MG63 (cell line): ENCODE measurements at regions not wholly inside any gene's neighbourhood (a gene's known extent, or its start where the extent isn't known, plus 50 kb on each side); places are given as distances from the start of the nearest gene placed in this dataset.

Experiments
- DNase-seq: peaks from one replicate; pipeline ENCODE4 v3.0.0-alpha.2; 2020
- H3K27me3 ChIP-seq: fragments of 250-450 bp; sonication (Bioruptor Pico); 2 replicates; pipeline ENCODE4 v1.5.1; 2020; ENCODE audit warnings: mild to moderate bottlenecking, moderate library complexity
- H3K36me3 ChIP-seq: fragments of 250-450 bp; sonication (Bioruptor Pico); 2 replicates; pipeline ENCODE4 v1.5.1; 2020; ENCODE audit warnings: mild to moderate bottlenecking, moderate library complexity
- H3K4me3 ChIP-seq: fragments of 250-450 bp; sonication (Bioruptor Pico); 2 replicates; pipeline ENCODE4 v1.5.1; 2020; ENCODE audit warnings: mild to moderate bottlenecking, moderate library complexity
- H3K9me3 ChIP-seq: fragments of 250-450 bp; sonication (Bioruptor Pico); 2 replicates; pipeline ENCODE4 v1.5.1; 2020; ENCODE audit warnings: mild to moderate bottlenecking, moderate library complexity

DNA sequence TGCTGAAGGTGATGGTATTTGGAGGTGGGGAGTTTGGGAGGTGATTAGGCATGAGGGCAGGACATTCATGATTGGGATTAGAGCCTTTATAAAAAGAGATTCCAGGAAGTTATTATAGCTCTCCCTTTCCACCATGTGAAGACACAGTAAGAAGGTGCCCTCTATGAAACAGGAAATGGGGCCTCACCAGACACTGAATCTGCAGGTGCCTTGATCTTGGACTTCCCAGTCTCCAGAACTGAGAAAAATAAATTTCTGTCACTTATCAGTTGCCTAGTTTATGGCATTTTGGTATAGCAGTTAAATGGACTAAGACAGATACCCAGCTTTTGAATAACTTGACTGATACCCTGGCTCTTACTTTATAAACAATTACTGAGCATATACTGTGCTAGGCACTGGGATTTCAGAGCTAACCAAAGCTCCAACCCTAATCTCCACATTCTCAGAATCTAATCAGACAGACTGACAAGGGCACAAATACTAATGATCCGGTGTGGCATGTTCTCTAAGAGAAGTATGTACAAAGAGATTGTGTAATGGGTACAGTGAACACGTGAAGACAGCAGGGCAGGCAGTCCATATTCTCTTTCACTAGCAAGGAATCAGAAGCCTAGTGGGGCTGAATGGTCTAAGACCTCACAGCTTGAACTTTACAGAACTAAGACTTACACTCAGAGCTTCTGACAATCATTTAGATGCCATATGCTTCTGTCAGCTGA lies 343.1 kb downstream of the WDR72 start:
- H3K9me3 ChIP-seq = no peaks in the 10 kb centered on the region
- no peak overlapping the region for H3K4me3 ChIP-seq
- H3K36me3 ChIP-seq = no peaks in the 10 kb centered on the region
- peaks cover 5% of the 10 kb centered on the region; the same call in 1 of the 2 replicates for H3K27me3 ChIP-seq
- no peak for DNase-seq

DNA sequence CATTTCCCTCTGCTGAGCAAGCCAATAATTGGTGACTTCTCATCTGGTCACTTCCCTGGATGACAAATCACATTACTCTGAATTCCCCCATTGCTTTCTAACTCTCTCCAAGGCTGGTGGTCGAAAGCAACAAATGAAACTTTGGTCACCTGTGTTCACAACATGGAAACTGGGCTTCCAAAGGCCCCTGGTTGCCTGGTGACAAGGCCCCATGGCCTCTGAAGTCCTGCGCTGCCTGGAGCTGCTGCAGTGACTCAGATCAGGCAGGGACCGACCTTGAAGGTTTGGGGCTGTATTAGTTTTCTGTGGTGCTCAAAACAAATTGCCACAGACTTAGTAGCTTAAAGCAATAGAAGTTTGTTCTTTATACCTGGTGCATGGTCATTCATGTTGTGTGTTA lies 345.3 kb downstream of the WDR72 start:
- no peak for DNase-seq
- Histone ChIP-seq H3K4me3 (no peak overlapping the region), H3K36me3 (no peaks in the 10 kb centered on the region), H3K9me3 (no peaks in the 10 kb centered on the region), H3K27me3 (0 out of 2 replicates have a peak, but pooled peaks cover 2% of the 10 kb centered on the region)

DNA sequence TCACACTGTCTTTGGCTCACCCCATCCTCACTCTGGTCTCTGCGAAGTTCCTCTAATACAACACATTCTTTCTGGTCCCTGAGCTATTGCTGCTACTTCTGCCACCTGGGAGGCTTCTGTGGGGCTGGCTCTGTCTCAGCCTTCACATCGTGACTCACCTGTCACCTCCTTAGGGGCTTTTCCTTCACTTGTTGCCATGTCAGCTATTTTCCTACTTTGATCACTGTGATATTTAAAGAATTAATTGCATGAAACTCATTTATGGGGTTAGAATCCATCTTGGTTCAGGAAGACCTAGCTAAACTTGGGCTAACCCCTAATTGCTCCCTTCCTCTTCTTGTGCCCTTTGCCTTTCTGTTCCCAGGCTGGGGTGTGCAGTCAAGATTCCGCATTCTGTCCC lies 346.9 kb downstream of the WDR72 start:
- Histone ChIP-seq H3K36me3 (no peaks in the 10 kb centered on the region), H3K9me3 (no peaks in the 10 kb centered on the region), H3K4me3 (no peak overlapping the region), H3K27me3 (0 out of 2 replicates have a peak, but pooled peaks cover 2% of the 10 kb centered on the region)
- no peak for DNase-seq

DNA sequence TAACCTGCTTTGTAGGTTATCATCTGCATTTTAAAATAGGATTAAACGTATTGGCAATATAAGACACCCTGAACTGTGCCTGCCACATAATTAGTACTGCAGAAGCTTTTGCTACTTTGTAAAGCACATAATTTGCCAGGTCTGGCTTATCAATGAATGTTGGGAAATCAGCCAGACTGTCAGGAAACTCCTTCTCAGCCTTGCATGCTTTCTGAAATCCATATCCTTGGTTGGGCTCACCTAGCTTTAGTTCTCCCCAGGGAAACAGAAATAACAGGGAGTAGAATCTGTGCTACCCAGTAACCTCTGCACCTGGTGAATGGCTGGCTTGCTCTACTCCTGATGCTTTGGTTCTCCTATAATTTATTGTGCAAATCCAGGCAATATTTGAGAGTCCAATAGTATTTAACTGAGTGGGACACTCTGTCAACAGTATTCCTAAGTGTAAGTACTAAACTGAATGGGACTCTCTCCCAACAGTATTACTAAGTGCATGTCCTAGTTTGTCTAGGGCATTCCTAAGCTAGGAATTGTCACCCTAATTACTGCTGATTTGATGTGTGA lies 354.5 kb downstream of the WDR72 start:
- DNase-seq = no peak
- H3K9me3 ChIP-seq = no peaks in the 10 kb centered on the region

DNA sequence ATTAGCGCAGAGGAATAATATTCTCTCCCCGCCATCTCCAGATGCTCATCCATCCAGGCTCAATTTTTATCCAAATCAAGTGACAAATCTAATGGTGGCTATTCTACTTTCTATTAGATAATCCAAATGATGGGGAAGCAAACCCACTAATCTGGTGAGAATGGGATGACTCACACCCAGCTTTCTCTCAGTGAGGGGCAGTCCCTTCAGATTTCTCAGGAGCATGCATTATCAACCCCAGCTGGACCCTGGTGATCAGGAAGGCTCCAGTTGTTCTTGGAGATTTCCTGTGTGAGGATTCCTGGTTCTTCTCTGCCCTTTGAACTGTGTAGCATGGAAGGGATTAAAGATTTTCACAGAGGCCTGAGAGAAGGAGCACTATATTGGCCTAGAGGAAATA lies 358.0 kb downstream of the WDR72 start:
- Histone ChIP-seq H3K27me3 (no peaks in the 10 kb centered on the region), H3K9me3 (no peaks in the 10 kb centered on the region), H3K4me3 (no peak overlapping the region), H3K36me3 (no peaks in the 10 kb centered on the region)
- DNase-seq = no peak

More for the DNA sequence above, 354.5 kb downstream of the WDR72 start:
- 0 out of 2 replicates have a peak, but pooled peaks cover 3% of the 10 kb centered on the region for H3K27me3 ChIP-seq
- H3K36me3 ChIP-seq = no peaks in the 10 kb centered on the region
- no peak overlapping the region for H3K4me3 ChIP-seq

DNA sequence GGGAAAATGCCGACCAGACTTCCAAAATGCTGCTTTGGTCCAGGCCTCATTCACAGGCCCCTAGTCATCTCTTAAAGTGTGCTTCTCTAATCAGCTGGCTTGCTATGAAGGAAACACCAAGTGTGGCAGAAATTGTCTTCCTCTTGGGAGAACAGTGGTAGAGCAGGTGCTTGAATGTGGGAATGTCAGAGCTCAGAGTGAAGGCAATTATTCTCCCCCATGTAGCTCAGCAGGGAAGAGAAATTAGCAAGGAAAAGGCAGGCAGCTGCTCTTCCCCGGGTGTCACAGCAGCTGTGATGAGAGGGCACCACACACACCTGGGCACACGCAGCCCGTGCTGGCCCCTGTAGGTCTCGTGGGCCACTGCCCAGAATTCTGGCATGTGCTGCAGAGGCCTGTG lies 358.5 kb downstream of the WDR72 start:
- Histone ChIP-seq H3K36me3 (no peaks in the 10 kb centered on the region), H3K9me3 (no peaks in the 10 kb centered on the region), H3K4me3 (no peak overlapping the region), H3K27me3 (no peaks in the 10 kb centered on the region)
- DNase-seq = no peak

DNA sequence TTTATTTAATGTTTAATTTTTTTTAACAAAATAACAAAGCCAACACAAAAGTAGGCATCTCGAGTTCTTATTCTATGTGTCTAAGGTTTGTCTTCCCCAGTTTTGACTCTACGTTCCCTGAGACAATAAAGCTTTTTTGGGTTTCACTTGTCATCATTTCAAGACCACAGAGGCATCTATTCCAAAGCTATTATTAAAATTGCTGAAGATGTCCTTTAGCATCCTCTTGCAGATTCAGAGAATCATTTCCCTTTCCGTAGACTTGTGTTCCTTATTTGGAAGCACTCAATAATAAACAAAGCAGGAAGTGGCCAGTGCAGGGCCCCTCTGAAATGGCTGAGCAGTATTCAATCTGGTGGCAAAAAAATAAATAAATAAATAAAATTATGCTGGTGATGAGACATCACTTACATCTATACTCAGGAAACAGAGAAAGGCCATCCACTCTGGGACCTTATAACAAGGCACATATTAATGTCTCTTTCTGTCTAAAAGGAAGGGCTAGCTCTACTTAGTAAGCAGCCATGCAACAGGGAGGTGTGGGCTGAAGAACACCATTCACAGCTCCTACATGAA lies 362.3 kb downstream of the WDR72 start:
- Histone ChIP-seq H3K27me3 (no peaks in the 10 kb centered on the region), H3K36me3 (no peaks in the 10 kb centered on the region), H3K4me3 (no peak overlapping the region), H3K9me3 (no peaks in the 10 kb centered on the region)
- no peak for DNase-seq

DNA sequence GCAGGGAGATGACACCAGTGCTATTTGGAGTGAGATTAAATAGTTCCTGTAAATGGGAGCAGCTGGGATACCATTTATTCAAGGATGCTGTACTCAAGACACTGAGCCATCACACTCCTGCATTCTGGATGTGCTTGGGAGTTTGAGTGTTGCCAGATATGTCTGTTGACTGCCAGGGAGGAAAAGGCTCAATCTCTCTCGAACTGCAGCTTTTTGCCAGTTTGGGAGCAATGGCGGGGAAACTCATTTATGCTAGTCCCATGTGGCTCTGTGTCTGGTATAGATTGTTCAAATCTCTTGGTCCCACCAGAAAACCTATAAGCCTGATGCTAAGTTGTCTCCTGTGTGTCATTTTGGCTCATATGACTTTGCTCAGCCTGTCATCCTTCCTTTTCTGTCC lies 363.6 kb downstream of the WDR72 start:
- no peak for DNase-seq
- Histone ChIP-seq H3K27me3 (0 out of 2 replicates have a peak, but pooled peaks cover 2% of the 10 kb centered on the region), H3K9me3 (no peaks in the 10 kb centered on the region), H3K36me3 (no peaks in the 10 kb centered on the region), H3K4me3 (no peak overlapping the region)

DNA sequence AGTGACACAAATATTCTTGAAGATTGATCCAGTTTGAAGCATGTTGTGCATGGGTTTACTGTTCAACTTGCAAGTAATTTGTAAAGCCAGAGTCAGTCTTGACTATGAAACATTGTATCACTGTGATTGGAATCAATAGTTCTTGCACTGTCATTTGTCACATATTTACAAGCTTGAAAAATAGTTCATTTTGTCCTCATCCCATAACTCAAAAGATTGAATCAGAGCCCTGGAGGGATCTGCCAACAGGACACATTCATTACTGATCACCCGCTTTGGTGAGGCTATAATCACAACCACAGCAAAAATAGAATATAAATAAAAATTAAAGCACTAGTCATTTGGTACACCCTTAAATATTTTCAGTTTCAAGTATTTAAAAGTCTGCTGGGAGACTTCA lies 368.9 kb downstream of the WDR72 start:
- no peak for DNase-seq

DNA sequence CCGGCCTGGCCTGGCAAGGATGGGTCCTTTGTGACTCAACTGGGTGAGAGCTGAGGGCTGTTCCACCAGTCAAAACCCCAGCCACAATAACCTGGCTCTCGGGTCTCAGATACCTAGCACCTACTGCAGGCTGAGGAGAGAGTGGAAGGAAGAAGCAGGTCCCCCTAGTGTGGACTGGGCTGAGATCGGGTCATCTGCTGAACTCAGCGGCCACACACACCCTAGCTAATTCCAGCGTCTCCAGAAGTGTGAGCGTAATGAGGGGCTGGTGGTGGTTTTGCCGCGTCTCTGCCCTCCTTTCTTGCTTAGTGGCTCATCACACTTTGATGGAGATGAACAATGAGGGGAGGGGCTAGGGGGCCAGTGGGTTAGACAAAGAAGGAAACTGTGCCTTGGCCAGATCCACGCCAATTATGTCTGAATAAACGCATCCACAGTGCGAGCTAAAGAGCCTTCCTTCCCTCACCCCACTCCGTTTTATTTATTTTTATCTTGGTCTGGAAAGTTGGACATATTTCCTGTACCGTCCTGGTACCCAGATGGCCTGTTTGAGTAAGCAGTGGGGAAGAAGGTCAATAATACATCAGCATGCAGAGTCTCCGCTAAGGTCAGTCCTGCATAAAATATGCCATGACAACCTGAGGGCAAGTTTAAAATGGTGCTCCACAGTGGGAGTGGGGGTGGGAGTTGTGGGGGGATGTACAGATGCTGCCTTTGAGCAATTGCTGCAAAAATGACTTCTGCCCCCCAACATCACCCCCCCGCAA lies 370.0 kb downstream of the WDR72 start:
- no peak for DNase-seq
- Histone ChIP-seq H3K36me3 (no peaks in the 10 kb centered on the region), H3K27me3 (0 out of 2 replicates have a peak, but pooled peaks cover 2% of the 10 kb centered on the region), H3K9me3 (no peaks in the 10 kb centered on the region), H3K4me3 (no peak overlapping the region)

More for the DNA sequence above, 368.9 kb downstream of the WDR72 start:
- H3K9me3 ChIP-seq = no peaks in the 10 kb centered on the region
- H3K36me3 ChIP-seq = no peaks in the 10 kb centered on the region
- H3K4me3 ChIP-seq = no peak overlapping the region
- 0 out of 2 replicates have a peak, but pooled peaks cover 2% of the 10 kb centered on the region for H3K27me3 ChIP-seq

DNA sequence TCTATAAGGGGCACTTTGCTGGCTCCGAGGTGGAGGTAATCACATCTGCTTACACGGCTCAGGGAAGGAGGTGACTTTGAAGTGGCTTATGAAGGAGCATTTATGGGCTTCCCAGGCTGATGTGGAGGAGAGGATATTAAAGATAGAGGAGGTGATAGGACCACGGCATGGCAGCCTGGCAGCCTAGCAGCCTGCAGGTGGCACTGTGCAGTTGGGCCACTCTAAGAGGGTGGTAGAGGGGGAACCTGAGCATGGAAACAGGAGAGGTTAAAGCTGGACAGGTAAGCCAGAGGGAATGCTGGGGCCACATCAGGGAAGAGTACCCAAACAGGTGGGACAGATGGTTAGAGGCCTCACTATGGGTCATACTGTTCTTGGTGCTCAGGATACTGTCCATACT lies 375.0 kb downstream of the WDR72 start:
- no peaks in the 10 kb centered on the region for H3K9me3 ChIP-seq
- no peak for DNase-seq
- no peaks in the 10 kb centered on the region for H3K27me3 ChIP-seq
- no peaks in the 10 kb centered on the region for H3K36me3 ChIP-seq
- no peak overlapping the region for H3K4me3 ChIP-seq

DNA sequence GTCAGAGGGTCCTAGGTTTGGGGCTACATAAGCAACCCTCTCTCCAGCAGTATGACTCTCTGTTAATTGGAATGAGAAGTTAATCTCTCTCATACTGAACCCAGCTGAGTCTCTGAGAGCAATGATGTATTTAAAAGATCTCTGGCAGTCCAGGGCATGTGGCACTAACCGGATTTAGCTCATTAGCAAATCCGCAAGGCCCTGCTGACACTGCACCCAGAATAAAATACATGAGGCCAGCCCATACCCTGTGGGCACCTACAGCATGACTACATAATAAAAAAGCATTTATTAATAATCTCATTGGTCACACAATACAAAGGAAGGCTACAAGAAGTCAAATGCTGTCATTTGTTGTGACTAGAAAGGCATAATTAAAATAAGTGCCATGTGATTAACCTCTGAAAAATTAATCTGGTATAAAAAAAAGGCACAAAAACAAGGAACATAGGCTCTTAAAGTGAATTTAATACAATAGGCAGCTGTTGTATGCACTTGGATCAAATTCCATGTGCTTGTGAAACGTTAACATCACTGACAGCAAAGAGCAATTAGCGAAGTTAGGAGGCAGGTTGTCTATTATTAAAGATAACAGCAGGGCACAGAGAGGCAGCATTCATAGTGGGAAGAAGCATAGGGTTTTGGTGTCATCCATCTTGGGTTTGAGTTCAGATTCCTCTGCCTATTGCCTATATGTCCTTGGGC lies 381.2 kb downstream of the WDR72 start:
- H3K4me3 ChIP-seq = no peak overlapping the region
- H3K9me3 ChIP-seq = no peaks in the 10 kb centered on the region
- H3K36me3 ChIP-seq = no peaks in the 10 kb centered on the region
- no peak for DNase-seq
- no peaks in the 10 kb centered on the region; the same call in 1 of the 2 replicates for H3K27me3 ChIP-seq

DNA sequence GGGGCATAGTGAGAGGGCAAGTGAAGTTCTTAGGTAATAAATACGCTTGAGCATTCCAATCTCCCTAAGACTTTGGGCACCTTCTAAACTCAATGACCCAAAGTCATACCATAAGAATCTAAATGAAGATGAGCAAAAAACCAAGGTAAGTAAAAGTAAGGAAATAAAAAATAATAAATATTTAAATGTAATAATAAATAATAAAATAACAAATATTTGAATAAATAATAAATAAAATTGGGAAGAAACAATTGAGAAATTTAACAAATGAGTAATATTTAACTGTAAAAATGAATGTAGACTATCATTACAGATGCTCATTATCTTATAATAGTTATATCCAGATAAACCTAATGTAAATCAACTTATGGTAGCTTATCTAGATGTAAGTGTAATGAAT lies 391.7 kb downstream of the WDR72 start:
- Histone ChIP-seq H3K27me3 (no peaks in the 10 kb centered on the region), H3K9me3 (no peaks in the 10 kb centered on the region), H3K36me3 (no peaks in the 10 kb centered on the region), H3K4me3 (no peak overlapping the region)
- no peak for DNase-seq

DNA sequence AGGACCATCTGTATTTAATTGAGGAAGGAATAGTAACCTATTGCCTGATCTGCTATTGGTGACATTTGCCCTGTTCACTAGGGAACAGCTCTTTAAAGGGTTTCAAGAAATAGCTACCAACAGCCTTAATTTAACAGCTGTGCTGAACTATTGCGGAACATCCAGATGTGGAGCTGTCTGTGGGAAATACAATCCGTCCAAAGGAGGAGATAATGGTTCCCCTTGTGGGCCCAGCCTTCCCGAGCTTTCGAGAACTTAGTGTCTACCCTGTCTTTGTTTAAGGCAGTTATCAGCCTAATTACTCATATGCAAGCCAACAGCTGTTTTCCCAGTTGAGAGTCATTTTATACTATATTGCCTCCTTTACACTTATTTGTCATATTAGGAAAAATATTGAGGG lies 398.6 kb downstream of the WDR72 start:
- Histone ChIP-seq H3K9me3 (no peaks in the 10 kb centered on the region), H3K4me3 (no peak overlapping the region), H3K27me3 (no peaks in the 10 kb centered on the region; the same call in 1 of the 2 replicates), H3K36me3 (no peaks in the 10 kb centered on the region)
- no peak for DNase-seq

DNA sequence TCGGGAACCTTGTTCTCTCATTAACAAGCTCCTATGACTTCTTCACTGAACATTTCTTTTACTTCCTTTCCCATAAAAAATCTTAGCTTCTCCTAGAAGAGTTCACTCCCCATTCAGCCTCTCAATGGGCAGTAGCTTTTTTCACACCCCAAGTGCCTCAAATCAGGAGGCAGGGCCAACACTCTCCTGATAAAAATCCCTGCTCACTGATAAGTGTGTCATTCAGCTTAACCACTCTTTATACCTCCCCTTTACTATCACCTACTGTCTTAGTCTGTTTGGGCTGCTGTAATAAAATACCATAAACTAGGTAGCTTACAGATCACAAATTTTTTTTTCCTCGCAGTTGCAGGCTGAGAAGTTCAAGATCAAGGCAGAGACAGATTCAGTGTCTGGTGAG lies 400.4 kb downstream of the WDR72 start:
- no peaks in the 10 kb centered on the region; the same call in 1 of the 2 replicates for H3K27me3 ChIP-seq
- H3K4me3 ChIP-seq = no peak overlapping the region
- DNase-seq = no peak
- H3K9me3 ChIP-seq = no peaks in the 10 kb centered on the region
- H3K36me3 ChIP-seq = no peaks in the 10 kb centered on the region

DNA sequence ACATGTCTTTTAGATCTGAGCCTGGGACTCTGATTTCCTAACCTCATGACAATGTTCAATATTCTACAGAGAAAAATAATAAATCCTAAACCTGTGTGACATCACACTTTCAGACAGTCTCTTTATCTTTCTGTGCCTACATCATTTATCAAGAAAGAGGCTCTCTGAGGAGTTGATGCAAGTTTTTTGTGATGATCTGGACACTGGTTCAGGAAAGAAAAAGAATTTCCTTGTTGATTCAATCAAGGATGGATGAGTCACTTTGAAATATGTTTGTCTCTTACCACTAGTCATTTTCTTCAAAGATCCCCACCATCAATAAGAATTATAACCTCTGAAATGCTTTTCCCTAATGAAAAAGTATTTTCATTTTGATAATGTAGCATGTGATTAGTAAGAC lies 404.6 kb downstream of the WDR72 start:
- no peak for DNase-seq
- no peaks in the 10 kb centered on the region for H3K9me3 ChIP-seq
- no peak overlapping the region for H3K4me3 ChIP-seq
- H3K27me3 ChIP-seq = peaks cover 4% of the 10 kb centered on the region; the same call in 1 of the 2 replicates
- no peaks in the 10 kb centered on the region for H3K36me3 ChIP-seq
